GM12878 (cell line): ENCODE measurements at regions not wholly inside any gene's neighbourhood (a gene's known extent, or its start where the extent isn't known, plus 50 kb on each side); places are given as distances from the start of the nearest gene placed in this dataset.

ENCODE experiments used
- BHLHE40 ChIP-seq, 2 experiments: fragments of 450-650 bp in 1 of 2; IDR thresholded peaks; 2 replicates each; pipeline ENCODE4 v1.6.1; 2011 to 2017; ENCODE audit warnings: low read depth in 2 of 2, borderline replicate concordance in 1 of 2, improper control_type of control experiment in 1 of 2, low read length in 1 of 2, mild to moderate bottlenecking in 1 of 2
- FOXM1 ChIP-seq: IDR thresholded peaks from 2 replicates; pipeline ENCODE4 v1.6.1; 2012; ENCODE audit warnings: low read depth, mild to moderate bottlenecking, inconsistent platforms, low read length, moderate library complexity
- POLR2AphosphoS5 ChIP-seq: IDR thresholded peaks from 2 replicates; pipeline ENCODE4 v1.6.1; 2011; ENCODE audit warnings: mild to moderate bottlenecking, low read length, inconsistent platforms
- RAD21 ChIP-seq: IDR thresholded peaks from 2 replicates; pipeline ENCODE4 v1.6.1; 2011; ENCODE audit warnings: mild to moderate bottlenecking, low read depth, low read length, moderate library complexity; ENCODE audit not compliant: insufficient read depth
- SP1 ChIP-seq: IDR thresholded peaks from one replicate; pipeline ENCODE4 v1.6.1; 2011; ENCODE audit warnings: low read depth, low read length
- ZZZ3 ChIP-seq: IDR thresholded peaks from 2 replicates; pipeline ENCODE4 v1.6.1; 2011; ENCODE audit warnings: low read depth; ENCODE audit not compliant: control insufficient read depth, insufficient read length
- TF ChIP-seq, protein P1 (sequence below), 3 experiments: IDR thresholded peaks in 2 of 3; conservative IDR thresholded peaks in 1 of 3; 2 replicates each; pipeline ENCODE4 v1.5.1; 2011; ENCODE audit warnings: low read depth in 3 of 3, low read length in 3 of 3, mild to moderate bottlenecking in 3 of 3, control low read depth in 2 of 3, moderate library complexity in 2 of 3, inconsistent platforms in 1 of 3, mixed read lengths in 1 of 3; ENCODE audit not compliant: control insufficient read depth in 2 of 3, insufficient read depth in 1 of 3; ENCODE audit errors: extremely low read depth in 1 of 3
- TF ChIP-seq, protein P2 (sequence below): IDR thresholded peaks from 2 replicates; pipeline ENCODE4 v1.6.1; 2012; ENCODE audit warnings: low read depth, low read length, improper control_type of control experiment
- TF ChIP-seq, protein P3 (sequence below): fragments of 450-650 bp; conservative IDR thresholded peaks from 2 replicates; pipeline ENCODE4 v1.6.1; 2017; ENCODE audit warnings: mild to moderate bottlenecking, moderate library complexity

DNA sequence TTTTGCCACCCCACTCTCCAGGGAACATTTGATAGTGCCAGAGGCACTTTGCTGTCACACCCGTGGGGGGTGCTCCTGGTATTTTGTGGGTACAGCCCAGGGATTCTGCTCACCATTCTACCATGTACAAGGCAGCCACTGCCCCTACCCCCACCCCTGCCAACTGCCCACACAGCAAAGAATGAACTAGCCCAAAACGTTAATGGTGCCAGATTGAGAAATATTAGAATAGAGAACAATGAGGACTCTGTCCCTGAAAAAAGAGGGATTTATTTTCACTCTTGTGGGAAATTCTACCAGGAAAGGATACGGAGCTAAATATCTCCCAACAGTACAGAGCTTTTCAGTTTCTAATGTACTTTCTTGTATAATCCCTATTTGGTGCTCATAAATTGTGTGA lies 154.5 kb upstream of the SUCLG2 start:
- TF ChIP-seq, protein P1, sequence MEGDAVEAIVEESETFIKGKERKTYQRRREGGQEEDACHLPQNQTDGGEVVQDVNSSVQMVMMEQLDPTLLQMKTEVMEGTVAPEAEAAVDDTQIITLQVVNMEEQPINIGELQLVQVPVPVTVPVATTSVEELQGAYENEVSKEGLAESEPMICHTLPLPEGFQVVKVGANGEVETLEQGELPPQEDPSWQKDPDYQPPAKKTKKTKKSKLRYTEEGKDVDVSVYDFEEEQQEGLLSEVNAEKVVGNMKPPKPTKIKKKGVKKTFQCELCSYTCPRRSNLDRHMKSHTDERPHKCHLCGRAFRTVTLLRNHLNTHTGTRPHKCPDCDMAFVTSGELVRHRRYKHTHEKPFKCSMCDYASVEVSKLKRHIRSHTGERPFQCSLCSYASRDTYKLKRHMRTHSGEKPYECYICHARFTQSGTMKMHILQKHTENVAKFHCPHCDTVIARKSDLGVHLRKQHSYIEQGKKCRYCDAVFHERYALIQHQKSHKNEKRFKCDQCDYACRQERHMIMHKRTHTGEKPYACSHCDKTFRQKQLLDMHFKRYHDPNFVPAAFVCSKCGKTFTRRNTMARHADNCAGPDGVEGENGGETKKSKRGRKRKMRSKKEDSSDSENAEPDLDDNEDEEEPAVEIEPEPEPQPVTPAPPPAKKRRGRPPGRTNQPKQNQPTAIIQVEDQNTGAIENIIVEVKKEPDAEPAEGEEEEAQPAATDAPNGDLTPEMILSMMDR (IDR thresholded peaks at IDR 0.05 in 2 of 3, conservative IDR thresholded peaks at IDR 0.05 in 1 of 3; ENCODE audit: control insufficient read depth in 2 of 3, extremely low read depth in 1 of 3, insufficient read depth in 1 of 3, low read depth in 3 of 3, low read length in 3 of 3), result no peak
- TF ChIP-seq POLR2AphosphoS5, result no peak
- no peak for TF ChIP-seq ZZZ3
- TF ChIP-seq SP1, result no peak
- TF ChIP-seq FOXM1, result no peak
- TF ChIP-seq, protein P2, sequence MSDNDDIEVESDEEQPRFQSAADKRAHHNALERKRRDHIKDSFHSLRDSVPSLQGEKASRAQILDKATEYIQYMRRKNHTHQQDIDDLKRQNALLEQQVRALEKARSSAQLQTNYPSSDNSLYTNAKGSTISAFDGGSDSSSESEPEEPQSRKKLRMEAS, result no peak
- no peak for TF ChIP-seq BHLHE40 (IDR thresholded peaks at IDR 0.05; ENCODE audit: borderline replicate concordance in 1 of 2, low read depth in 2 of 2, low read length in 1 of 2)
- no peak for TF ChIP-seq RAD21
- TF ChIP-seq, protein P3, sequence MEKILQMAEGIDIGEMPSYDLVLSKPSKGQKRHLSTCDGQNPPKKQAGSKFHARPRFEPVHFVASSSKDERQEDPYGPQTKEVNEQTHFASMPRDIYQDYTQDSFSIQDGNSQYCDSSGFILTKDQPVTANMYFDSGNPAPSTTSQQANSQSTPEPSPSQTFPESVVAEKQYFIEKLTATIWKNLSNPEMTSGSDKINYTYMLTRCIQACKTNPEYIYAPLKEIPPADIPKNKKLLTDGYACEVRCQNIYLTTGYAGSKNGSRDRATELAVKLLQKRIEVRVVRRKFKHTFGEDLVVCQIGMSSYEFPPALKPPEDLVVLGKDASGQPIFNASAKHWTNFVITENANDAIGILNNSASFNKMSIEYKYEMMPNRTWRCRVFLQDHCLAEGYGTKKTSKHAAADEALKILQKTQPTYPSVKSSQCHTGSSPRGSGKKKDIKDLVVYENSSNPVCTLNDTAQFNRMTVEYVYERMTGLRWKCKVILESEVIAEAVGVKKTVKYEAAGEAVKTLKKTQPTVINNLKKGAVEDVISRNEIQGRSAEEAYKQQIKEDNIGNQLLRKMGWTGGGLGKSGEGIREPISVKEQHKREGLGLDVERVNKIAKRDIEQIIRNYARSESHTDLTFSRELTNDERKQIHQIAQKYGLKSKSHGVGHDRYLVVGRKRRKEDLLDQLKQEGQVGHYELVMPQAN, result no peak
